AG04450 (cell line): ENCODE measurements at regions not wholly inside any gene's neighbourhood (a gene's known extent, or its start where the extent isn't known, plus 50 kb on each side); places are given as distances from the start of the nearest gene placed in this dataset.
"Not testable (repeated sequence)": the region's sequence is repeated elsewhere in the genome, so short reads cannot be mapped to it uniquely, and the experiment has no call there.

Experiments
- CTCF ChIA-PET: fragments of 300-600, 350-600 bp; formaldehyde crosslinking; extraction: SDS; loops from one replicate; lab custom pipeline; 2022; ENCODE audit warnings: antibody characterized with exemption, inconsistent platforms; lab: Charles Lee
- POLR2A ChIA-PET: fragments of 350-600 bp; formaldehyde crosslinking; extraction: SDS; loops from one replicate; lab custom pipeline; 2021; ENCODE audit warnings: antibody characterized with exemption, inconsistent platforms; lab: Yijun Ruan, JAX
- DNase-seq: peaks from one replicate; pipeline ENCODE4 v3.0.0-alpha.2; 2011; ENCODE audit warnings: low read depth, low spot score
- H3K27ac ChIP-seq: one replicate; pipeline ENCODE4 v1.5.1; 2012; ENCODE audit warnings: low read depth, low read length, control low read depth
- H3K27me3 ChIP-seq: one replicate; pipeline ENCODE4 v1.6.0; 2012; ENCODE audit warnings: low read length; ENCODE audit not compliant: control insufficient read depth, insufficient read depth
- H3K4me3 ChIP-seq: 2 replicates; pipeline ENCODE4 v1.5.1; 2011; ENCODE audit warnings: mild to moderate bottlenecking, low read depth, low read length, control low read depth
- H3K9me3 ChIP-seq: 2 replicates; pipeline ENCODE4 v1.5.1; 2012; ENCODE audit warnings: low read length; ENCODE audit not compliant: control insufficient read depth, insufficient read depth
- CTCF ChIP-seq: IDR thresholded peaks from 2 replicates; pipeline ENCODE4 v1.5.1; 2011; ENCODE audit warnings: low read depth, low read length, control low read depth, inconsistent platforms

- no peak for TF ChIP-seq CTCF
- POLR2A ChIA-PET: no interaction called here
- no peak for DNase-seq
- Histone ChIP-seq H3K4me3 (no peak overlapping the region), H3K9me3 (no peaks in the 10 kb centered on the region), H3K27ac (no peak overlapping the region), H3K27me3 (no peaks in the 10 kb centered on the region)
- CTCF ChIA-PET: interaction anchor here (0.9 kb wide), 1 partner anchor 704 kb away, joined by 3 read pairs; no protein-coding TSS in a partner anchor
These were observed 698.6 kb upstream of the B3GALT2 start for GRCh38 chr1:193884848-193885558.

GRCh38 chr1:193877920-193878319 is 691.5 kb upstream of the B3GALT2 start:
- CTCF ChIA-PET, H3K9me3 ChIP-seq, H3K27ac ChIP-seq, POLR2A ChIA-PET, H3K27me3 ChIP-seq, H3K4me3 ChIP-seq, DNase-seq: not testable (repeated sequence)

DNA sequence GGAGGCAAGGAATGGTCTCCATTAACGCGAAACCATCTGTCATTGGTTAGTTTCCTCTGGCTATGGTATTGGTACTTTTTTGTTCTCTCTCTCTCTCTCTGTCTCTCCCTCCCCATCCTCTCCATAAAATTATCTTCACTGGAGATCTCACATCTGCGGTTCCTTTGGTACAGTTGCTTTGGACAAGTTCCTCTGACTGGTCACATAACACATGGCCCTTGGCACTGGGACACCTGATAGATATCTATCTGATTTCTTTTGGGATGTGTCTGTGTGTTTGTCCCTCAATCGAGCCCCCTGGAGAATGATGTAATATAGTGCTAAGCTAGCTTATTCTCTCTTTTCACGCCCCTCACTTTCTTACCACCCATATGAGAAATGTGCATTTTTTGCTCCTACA is 682.0 kb upstream of the B3GALT2 start:
- TF ChIP-seq CTCF: no peak
- CTCF ChIA-PET: no interaction called here
- Histone ChIP-seq H3K4me3 (no peak overlapping the region), H3K27me3 (no peaks in the 10 kb centered on the region), H3K27ac (no peak overlapping the region), H3K9me3 (no peaks in the 10 kb centered on the region)
- no peak for DNase-seq
- POLR2A ChIA-PET: no interaction called here

DNA sequence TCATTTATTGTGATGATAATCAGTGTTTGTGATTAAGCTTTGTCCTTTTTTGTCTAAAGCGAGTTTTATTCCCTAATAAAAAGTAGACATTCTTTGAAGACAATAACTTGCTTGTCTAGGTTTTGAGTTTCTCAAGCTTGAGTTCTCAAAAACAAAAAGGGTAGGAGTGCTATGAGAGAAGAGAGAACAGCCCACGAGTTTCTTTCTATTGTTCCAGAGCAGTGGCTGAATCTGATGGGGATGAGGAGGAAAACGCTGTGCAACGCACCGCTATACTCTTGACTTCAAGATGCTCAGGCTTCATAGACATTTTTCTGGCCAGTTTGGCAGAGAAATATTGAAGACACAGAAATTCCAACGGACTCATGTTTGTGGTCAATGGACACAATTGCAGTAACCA is 669.8 kb upstream of the B3GALT2 start:
- CTCF ChIA-PET: no interaction called here
- Histone ChIP-seq H3K4me3 (no peak overlapping the region), H3K9me3 (no peaks in the 10 kb centered on the region), H3K27me3 (no peaks in the 10 kb centered on the region), H3K27ac (no peak overlapping the region)
- POLR2A ChIA-PET: no interaction called here
- DNase-seq: no peak
- no peak for TF ChIP-seq CTCF

- no peak for TF ChIP-seq CTCF
- Histone ChIP-seq H3K9me3 (no peaks in the 10 kb centered on the region), H3K27me3 (no peaks in the 10 kb centered on the region), H3K4me3 (no peak overlapping the region), H3K27ac (no peak overlapping the region)
- ChIA-PET POLR2A (no interaction called here), CTCF (interaction anchor here (1.0 kb wide), 1 partner anchor 43 kb away, joined by 3 read pairs; no protein-coding TSS in a partner anchor)
- DNase-seq: no peak
These were observed 664.3 kb upstream of the B3GALT2 start for GRCh38 chr1:193850745-193851144.
